K562 (cell line): ENCODE measurements at regions not wholly inside any gene's neighbourhood (a gene's known extent, or its start where the extent isn't known, plus 50 kb on each side); places are given as distances from the start of the nearest gene placed in this dataset.

ENCODE experiments used
- ATAC-seq: fragments of 200-7000 bp; cut with Tn5 transposase; 3 replicates; pipeline ENCODE4 v1.9.1; 2020; ENCODE audit warnings: moderate library complexity
- BruUV-seq: library from RNA; stranded (reverse); fragments of 400-500 nt; replicated peaks from 2 replicates; lab custom pipeline; 2021; lab: Mats Ljungman, UMichigan
- CTCF ChIA-PET: fragments of 300-600 bp; formaldehyde crosslinking; extraction: SDS; loops from one replicate; lab custom pipeline; 2021; ENCODE audit warnings: low intra/inter-chr PET ratio; lab: Yijun Ruan, JAX
- POLR2A ChIA-PET: fragments of 300-600, 350-650 bp; sonication (Branson Sonifier 250); formaldehyde crosslinking; extraction: SDS; loops from one replicate; lab custom pipeline; 2021; ENCODE audit warnings: antibody characterized with exemption, inconsistent platforms; lab: Yijun Ruan, JAX
- DNase-seq, 4 experiments: peaks; one replicate each; pipeline versions ENCODE4 v3.0.0 to v3.0.0-alpha.2; 2011 to 2018; ENCODE audit warnings: low spot score in 3 of 4, mixed read lengths in 3 of 4; ENCODE audit errors: extremely low read depth in 1 of 4
- FAIRE-seq: peaks from 2 replicates; lab custom pipeline; 2011; peaks lifted over from hg19 to GRCh38; lab: Jason Lieb, UNC
- H2AFZ ChIP-seq: 2 replicates; pipeline ENCODE4 v1.6.0; 2011; ENCODE audit warnings: low read depth, low read length, control low read depth, inconsistent platforms
- H3K27ac ChIP-seq: fragments of 200-600 bp; 3 replicates; pipeline ENCODE4 v1.8.0; 2011; ENCODE audit warnings: low read depth, mild to moderate bottlenecking, control low read depth, inconsistent platforms, low read length, moderate library complexity, mixed read lengths; ENCODE audit errors: extremely low read depth
- H3K27me3 ChIP-seq, 2 experiments: fragments of 300-600 bp in 1 of 2; 2 replicates in 1 of 2; 3 replicates in 1 of 2; pipeline versions ENCODE4 v1.6.0 to v1.8.0; 2011; ENCODE audit warnings: inconsistent platforms in 2 of 2, low read length in 2 of 2, mild to moderate bottlenecking in 1 of 2, mixed read lengths in 1 of 2, moderate library complexity in 1 of 2; ENCODE audit not compliant: control insufficient read depth in 2 of 2, insufficient read depth in 2 of 2
- H3K36me3 ChIP-seq: fragments of 300-600 bp; 3 replicates; pipeline ENCODE4 v1.8.0; 2011; ENCODE audit warnings: mild to moderate bottlenecking, low read length, inconsistent platforms; ENCODE audit not compliant: control insufficient read depth, insufficient read depth
- H3K4me1 ChIP-seq, 2 experiments: fragments of 200-600 bp in 1 of 2; replicated peaks in 1 of 2; 2 replicates in 1 of 2; 3 replicates in 1 of 2; pipeline versions ENCODE4 v1.5.1 to v1.8.0; 2011; ENCODE audit warnings: inconsistent platforms in 2 of 2, low read length in 2 of 2, mild to moderate bottlenecking in 1 of 2, mixed read lengths in 1 of 2, moderate library complexity in 1 of 2; ENCODE audit not compliant: control insufficient read depth in 2 of 2, insufficient read depth in 2 of 2
- H3K4me2 ChIP-seq: 2 replicates; pipeline ENCODE4 v1.6.1; 2011; ENCODE audit warnings: low read length, control low read depth, inconsistent platforms, mixed read lengths; ENCODE audit not compliant: insufficient read depth
- H3K4me3 ChIP-seq: fragments of 200-600 bp; sonication (generic), shearing (Covaris generic); 2 replicates; pipeline ENCODE4 v1.5.1; 2016; ENCODE audit warnings: control low read depth, inconsistent platforms
- H3K79me2 ChIP-seq: fragments of 200-600 bp; 3 replicates; pipeline ENCODE4 v1.8.0; 2011; ENCODE audit warnings: low read length, inconsistent platforms; ENCODE audit not compliant: control insufficient read depth, insufficient read depth
- H3K9ac ChIP-seq, 2 experiments: 2 replicates each; pipeline versions ENCODE4 v1.6.0 to v1.6.1; 2011; ENCODE audit warnings: low read depth in 2 of 2, low read length in 2 of 2, control low read depth in 1 of 2, inconsistent platforms in 1 of 2, mild to moderate bottlenecking in 1 of 2, mixed read lengths in 1 of 2; ENCODE audit not compliant: insufficient read depth in 1 of 2
- H3K9me1 ChIP-seq: one replicate; pipeline ENCODE4 v1.6.0; 2011; ENCODE audit warnings: inconsistent platforms, mild to moderate bottlenecking, low read length, moderate library complexity; ENCODE audit not compliant: control insufficient read depth, insufficient read depth
- H3K9me3 ChIP-seq: replicated peaks from 2 replicates; pipeline ENCODE4 v1.5.1; 2011; ENCODE audit warnings: low read depth, low read length, inconsistent platforms; ENCODE audit not compliant: control insufficient read depth, insufficient read depth
- H4K20me1 ChIP-seq: replicated peaks from 2 replicates; pipeline ENCODE4 v1.6.1; 2011; ENCODE audit warnings: low read length, inconsistent platforms, mixed read lengths; ENCODE audit not compliant: control insufficient read depth, insufficient read depth
- L3MBTL2 ChIP-seq: fragments of 450-650 bp; IDR thresholded peaks from 2 replicates; pipeline ENCODE4 v1.6.1; 2016; ENCODE audit warnings: mild to moderate bottlenecking, moderate library complexity
- ZNF311 ChIP-seq: fragments of 250-450 bp; sonication (Bioruptor Pico); IDR thresholded peaks from 2 replicates; pipeline ENCODE4 v1.4.0; 2020; ENCODE audit warnings: mild to moderate bottlenecking, moderate library complexity
- whole genome bisulfite sequencing: fragments of 100-300 bp; shearing (Covaris generic); methylation state at CpG from one replicate; pipeline ENCODE4 v1.1.6; 2016; ENCODE audit warnings: low coverage, mixed read lengths; ENCODE audit not compliant: insufficient coverage; ENCODE audit errors: missing lambda C conversion rate; 5-methylcytosine and 5-hydroxymethylcytosine counted together
- in situ Hi-C: fragments of 300-500 bp; cut with MboI; formaldehyde crosslinking; loops from 4 replicates; pipeline ENCODE4 v1.15.0; 2018; ENCODE audit warnings: inconsistent platforms, mixed read lengths
- intact Hi-C: fragments of 100-400 bp; cut with micrococcal nuclease; formaldehyde crosslinking; loops from 2 replicates; pipeline ENCODE4 v1.14.2; 2022
- TF ChIP-seq, protein P1 (sequence below): fragments of 450-650 bp; IDR thresholded peaks from 2 replicates; pipeline ENCODE4 v1.6.1; 2018; ENCODE audit warnings: mild to moderate bottlenecking, low read depth; ENCODE audit not compliant: partially characterized antibody
- TF ChIP-seq, protein P2 (sequence below): fragments of 450-650 bp; IDR thresholded peaks from 2 replicates; pipeline ENCODE4 v1.6.1; 2017; ENCODE audit warnings: antibody characterized with exemption
- TF ChIP-seq, protein P3 (sequence below): IDR thresholded peaks from 2 replicates; pipeline ENCODE4 v1.6.1; 2012; ENCODE audit warnings: low read depth, low read length, improper control_type of control experiment, borderline replicate concordance

DNA sequence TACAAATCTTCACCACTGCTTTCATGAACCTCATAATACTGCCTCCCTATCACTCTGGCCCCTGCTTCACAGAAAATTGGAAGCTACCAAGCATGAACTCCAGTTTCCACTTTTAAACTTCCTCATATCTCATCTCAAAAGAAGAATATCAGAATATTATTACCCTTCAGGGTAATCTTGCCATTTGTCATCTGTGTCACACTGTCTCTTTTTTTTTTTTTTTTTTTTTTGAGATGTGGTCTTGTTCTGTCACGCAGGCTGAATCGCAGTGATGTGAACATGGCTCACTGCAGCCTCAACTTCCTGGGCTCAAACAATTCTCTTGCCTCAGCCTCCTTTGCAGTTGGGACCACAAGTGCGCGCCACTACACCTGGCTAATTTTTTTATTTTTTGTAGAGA lies 80.4 kb upstream of the TCF12 start:
- ChIA-PET CTCF (no interaction called here), POLR2A (interaction anchor here (1.1 kb wide), 1 partner anchor 16 kb away, joined by 4 read pairs; no protein-coding TSS in a partner anchor)
- in situ Hi-C loops, result no loop called here
- no peaks in the 10 kb centered on the region for H3K36me3 ChIP-seq
- no TSS peak for BruUV-seq
- no peak for DNase-seq
- 85% methylated on average over 2 of the region's 4 CpGs for WGBS
- H4K20me1 ChIP-seq, result no peaks in the 10 kb centered on the region
- no peaks in the 10 kb centered on the region for H3K79me2 ChIP-seq
- no peak overlapping the region for H3K4me2 ChIP-seq
- H2AFZ ChIP-seq, result no peak overlapping the region
- no peaks in the 10 kb centered on the region for H3K9me1 ChIP-seq
- intact Hi-C loops, result no loop called here
- no peak for FAIRE-seq
- TF ChIP-seq, protein P1, sequence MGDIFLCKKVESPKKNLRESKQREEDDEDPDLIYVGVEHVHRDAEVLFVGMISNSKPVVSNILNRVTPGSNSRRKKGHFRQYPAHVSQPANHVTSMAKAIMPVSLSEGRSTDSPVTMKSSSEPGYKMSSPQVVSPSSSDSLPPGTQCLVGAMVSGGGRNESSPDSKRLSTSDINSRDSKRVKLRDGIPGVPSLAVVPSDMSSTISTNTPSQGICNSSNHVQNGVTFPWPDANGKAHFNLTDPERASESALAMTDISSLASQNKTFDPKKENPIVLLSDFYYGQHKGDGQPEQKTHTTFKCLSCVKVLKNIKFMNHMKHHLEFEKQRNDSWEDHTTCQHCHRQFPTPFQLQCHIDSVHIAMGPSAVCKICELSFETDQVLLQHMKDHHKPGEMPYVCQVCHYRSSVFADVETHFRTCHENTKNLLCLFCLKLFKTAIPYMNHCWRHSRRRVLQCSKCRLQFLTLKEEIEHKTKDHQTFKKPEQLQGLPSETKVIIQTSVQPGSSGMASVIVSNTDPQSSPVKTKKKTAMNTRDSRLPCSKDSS, result no peak
- TF ChIP-seq, protein P2, sequence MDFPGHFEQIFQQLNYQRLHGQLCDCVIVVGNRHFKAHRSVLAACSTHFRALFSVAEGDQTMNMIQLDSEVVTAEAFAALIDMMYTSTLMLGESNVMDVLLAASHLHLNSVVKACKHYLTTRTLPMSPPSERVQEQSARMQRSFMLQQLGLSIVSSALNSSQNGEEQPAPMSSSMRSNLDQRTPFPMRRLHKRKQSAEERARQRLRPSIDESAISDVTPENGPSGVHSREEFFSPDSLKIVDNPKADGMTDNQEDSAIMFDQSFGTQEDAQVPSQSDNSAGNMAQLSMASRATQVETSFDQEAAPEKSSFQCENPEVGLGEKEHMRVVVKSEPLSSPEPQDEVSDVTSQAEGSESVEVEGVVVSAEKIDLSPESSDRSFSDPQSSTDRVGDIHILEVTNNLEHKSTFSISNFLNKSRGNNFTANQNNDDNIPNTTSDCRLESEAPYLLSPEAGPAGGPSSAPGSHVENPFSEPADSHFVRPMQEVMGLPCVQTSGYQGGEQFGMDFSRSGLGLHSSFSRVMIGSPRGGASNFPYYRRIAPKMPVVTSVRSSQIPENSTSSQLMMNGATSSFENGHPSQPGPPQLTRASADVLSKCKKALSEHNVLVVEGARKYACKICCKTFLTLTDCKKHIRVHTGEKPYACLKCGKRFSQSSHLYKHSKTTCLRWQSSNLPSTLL, result no peak
- TF ChIP-seq, protein P3, sequence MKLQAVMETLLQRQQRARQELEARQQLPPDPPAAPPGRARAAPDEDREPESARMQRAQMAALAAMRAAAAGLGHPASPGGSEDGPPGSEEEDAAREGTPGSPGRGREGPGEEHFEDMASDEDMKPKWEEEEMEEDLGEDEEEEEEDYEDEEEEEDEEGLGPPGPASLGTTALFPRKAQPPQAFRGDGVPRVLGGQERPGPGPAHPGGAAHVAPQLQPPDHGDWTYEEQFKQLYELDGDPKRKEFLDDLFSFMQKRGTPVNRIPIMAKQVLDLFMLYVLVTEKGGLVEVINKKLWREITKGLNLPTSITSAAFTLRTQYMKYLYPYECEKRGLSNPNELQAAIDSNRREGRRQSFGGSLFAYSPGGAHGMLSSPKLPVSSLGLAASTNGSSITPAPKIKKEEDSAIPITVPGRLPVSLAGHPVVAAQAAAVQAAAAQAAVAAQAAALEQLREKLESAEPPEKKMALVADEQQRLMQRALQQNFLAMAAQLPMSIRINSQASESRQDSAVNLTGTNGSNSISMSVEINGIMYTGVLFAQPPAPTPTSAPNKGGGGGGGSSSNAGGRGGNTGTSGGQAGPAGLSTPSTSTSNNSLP, result no peak
- no peak for TF ChIP-seq ZNF311 (CRISPR knock-in tag)
- no peak for TF ChIP-seq L3MBTL2
- H3K9me3 ChIP-seq, result no peaks in the 10 kb centered on the region
- no peak overlapping the region for H3K9ac ChIP-seq
- H3K4me1 ChIP-seq, result peaks cover 0 to 4% of the 10 kb centered on the region in 2 experiments; a peak in 1 of 5 replicates
- no peak for ATAC-seq
- H3K4me3 ChIP-seq, result no peak overlapping the region
- no peak overlapping the region for H3K27ac ChIP-seq
- peaks cover 0 to 4% of the 10 kb centered on the region in 2 experiments; a peak in 1 of 5 replicates for H3K27me3 ChIP-seq
